ENCODE measurements at regions not wholly inside any gene's neighbourhood (a gene's known extent, or its start where the extent isn't known, plus 50 kb on each side); places are given as distances from the start of the nearest gene placed in this dataset.
"Not testable (repeated sequence)": the region's sequence is repeated elsewhere in the genome, so short reads cannot be mapped to it uniquely, and the experiment has no call there.

GRCh38 chr5:89374818-89375521 is 492.0 kb upstream of the MEF2C start:
- DNase-seq = no peak

DNA sequence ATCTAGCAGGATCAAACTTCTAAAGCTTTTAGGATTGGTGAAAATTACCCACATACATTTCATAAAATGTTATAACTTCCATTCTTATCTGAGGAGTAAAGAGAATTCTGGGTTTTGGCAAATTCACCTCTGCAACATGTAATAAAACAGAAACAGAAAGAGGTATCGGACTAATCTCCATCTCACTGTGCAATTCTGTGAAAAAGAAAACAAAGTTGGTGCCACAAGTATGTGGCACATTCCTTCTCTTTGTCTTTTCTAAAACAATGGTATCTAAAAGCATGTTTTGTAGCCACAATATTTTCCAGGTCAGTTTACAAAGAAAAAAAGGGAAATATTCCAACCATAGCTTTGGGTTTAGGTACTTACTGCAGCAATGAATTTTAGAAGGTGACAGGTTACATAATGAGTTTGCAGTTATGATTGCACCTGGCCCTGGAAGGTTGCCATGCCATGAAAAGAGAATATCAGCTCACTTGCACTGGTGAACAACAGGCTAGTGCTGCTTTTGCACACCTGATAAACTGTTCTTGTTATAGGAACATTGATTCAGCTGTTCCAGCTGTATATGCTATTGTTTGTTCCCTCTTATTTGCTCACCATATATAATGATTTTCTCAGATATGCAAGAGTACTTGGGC is 491.3 kb upstream of the MEF2C start:
- DNase-seq = no peak

DNA sequence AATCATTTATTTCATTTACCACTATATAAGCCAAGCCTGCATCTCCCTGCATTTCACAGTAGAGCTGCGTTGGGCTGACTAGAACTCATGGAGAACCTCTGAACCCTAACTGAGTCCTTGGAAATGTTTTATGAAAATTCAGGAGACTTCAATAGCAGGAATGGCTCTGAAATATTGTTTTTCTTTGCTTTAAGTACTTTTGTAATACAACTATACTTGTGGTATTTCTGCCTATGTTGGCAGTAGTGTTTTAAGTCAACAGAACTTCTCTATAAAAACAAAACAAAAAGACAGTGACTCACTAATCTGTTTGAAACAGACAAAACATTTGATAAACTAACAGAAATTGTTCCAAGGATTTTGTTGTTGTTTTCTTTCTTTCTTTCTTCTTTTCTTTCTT is 489.2 kb upstream of the MEF2C start:
- no peak for DNase-seq

DNA sequence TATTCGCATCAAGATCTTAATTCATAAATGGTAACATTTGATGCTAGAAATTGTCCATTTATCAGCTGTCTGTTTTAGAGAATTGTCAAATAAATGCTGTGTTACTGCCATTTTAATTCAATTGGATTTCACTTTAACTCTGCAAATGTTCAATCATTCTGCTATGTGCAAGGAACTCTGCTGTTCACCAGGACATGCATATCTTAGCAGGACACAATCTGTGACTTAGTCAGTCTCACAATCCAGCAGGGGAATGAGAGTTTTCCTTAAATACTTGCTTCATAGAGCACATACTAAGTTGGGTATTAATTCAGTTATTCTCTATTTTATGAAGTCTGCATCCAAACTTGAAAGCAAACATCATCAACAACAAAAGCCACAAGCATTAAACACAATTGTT is 488.7 kb upstream of the MEF2C start:
- no peak for DNase-seq

DNA sequence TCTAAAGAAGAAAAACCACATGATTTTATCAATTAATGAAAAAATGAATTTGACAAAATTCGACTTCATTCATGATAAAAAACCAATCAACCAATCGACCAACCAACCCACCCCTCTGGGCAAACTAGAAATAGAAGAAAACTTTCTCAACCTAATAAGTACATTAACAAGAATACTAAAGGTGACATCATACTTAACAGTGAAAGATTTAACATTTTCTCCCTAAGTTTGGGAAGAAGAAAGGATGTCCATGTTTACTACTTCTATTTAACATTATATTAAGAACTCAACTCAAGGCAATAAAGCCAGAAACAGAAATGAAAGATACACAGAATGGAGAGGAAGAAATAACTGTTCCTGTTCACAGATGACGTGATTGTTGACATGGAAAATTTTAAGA is 476.1 kb upstream of the MEF2C start:
- DNase-seq = no peak

GRCh38 chr5:89353837-89354551 is 471.0 kb upstream of the MEF2C start:
- DNase-seq = no peak

DNA sequence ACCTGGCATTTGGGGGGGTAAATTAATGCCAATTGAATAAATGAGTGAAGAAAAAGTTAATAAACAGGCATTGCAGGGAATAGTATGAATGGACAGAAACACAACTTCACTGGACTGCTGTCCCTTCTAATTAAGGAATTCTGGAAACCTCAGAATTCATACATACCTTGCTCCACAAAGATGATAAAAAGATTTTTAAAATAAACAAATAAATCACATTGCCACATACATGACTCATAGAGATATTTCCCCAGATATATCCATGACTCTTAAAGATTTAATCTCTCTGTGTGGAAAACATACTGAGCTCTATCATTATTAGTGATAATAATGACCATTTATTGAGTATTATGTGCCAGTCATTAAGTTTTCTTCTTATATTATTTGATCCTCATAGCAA is 469.0 kb upstream of the MEF2C start:
- no peak for DNase-seq

- peak; percentile 14 for DNase-seq
Observed at GRCh38 chr5:89351222-89351621, 468.2 kb upstream of the MEF2C start.

DNA sequence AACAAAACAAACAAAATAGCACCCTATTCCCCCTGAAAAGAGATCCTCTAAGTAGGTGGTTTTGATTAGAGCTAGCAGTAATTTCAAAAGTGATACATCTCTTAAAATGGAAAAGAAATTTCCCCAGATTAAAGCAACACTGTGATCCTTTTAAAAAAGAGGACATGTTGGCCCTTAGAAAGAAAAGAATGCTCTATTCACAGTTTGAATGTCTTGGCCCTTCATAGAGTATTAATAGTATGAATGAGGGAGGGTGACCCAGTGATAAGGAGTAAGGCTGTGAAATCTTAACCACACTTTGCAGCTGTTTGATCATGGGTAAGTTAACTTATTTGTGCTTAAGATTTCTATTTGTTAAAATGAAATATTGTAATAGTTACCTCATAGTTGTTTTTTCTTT is 467.7 kb upstream of the MEF2C start:
- no peak for DNase-seq

- DNase-seq = no peak
Observed at GRCh38 chr5:89349246-89349980, 466.4 kb upstream of the MEF2C start.

GRCh38 chr5:89346573-89346972 is 463.6 kb upstream of the MEF2C start:
- DNase-seq = no peak

DNA sequence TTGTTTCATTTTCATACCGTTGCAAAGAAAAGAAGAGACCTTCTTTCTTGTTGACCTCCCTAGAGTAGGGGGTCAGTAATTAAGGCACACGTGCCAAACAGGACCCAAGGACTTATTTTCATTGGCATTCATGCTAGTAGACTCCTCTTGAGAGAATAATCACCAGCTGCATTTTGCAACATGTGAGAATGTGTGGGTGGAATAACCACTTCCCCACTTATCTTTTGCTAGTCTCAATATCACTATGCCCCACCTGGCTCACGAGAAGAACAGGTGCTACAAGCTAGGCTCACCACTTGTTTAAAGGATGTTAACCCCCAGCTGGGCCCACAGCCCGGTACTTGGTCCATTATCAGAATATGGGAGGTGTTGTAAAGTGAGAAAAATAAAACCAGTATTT is 460.7 kb upstream of the MEF2C start:
- DNase-seq = peak; percentile 28

DNA sequence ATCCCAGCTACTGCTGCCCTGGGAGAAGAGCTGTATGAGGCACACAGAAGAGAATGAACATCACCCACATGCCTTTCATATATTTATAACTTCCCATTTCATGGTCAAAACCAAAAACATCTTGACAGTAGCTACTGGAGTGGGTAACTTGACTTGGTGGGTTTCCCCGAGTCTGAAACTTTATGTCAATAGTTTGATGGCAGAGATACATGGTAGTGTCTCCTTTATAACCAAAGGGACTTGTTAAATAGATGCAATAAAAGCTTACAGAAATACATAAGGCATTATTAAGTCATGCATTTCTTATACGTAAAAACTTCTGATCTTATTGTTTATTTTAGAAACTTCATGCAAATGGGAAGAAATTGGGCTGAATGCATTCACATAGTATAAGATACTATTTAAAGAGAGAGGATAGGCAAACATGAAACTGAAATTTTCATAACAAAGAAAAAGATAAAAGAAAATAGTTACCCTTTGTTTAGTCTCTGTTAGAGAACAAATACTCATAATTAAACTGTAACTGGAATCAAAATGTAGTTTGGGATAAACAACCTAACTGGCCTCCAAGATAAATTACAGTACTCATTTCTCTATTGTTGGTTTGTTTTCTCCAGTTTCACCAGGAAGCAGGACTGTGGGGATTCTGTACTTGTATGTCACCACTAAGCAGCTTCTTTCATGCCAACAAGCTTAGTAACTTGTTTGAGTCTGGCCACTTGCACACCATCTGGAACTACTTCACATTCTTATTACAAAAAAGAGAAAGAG is 459.3 kb upstream of the MEF2C start:
- no peak for DNase-seq

DNA sequence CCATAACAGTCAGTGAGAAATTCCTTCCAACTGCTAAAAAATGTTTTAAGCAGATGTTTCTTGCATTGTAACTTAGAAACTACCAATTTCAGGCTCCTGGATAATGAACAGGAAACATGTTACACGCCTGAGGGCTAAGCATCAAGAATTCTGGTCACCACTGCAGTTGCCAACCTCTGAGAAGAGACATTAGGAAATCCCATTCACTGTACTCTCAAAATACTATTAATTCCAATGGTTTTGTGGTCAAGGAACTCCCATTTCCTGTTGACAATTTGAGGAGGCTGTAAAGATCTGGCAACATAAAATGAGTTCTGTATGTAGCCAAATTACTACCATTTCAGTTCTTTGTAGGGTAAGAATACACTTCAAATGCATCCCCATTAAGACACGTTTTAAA is 456.0 kb upstream of the MEF2C start:
- DNase-seq = peak; percentile 64

GRCh38 chr5:89336111-89336510 is 453.1 kb upstream of the MEF2C start:
- no peak for DNase-seq

- DNase-seq = no peak
Observed at GRCh38 chr5:89330140-89330539, 447.2 kb upstream of the MEF2C start.

- DNase-seq = no peak
Observed at GRCh38 chr5:89327608-89328007, 444.6 kb upstream of the MEF2C start.

DNA sequence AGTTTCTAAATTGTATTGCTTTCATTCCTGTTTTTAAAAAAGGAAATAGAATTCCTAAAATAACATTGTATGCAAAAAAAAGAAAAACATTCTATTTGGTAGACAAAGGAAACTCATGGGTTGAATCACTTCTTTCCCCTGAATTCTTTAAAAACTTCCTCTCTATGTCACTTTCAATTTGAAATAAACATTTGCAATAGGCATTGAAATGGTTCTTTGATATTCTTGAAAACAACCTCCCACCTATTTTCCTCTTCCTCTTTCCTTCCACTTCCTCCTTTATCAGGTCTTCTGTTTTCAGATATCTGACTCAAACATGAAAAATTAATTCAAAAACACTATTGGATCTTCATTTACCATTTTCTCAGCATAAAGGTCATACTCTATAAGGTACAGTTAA is 442.0 kb upstream of the MEF2C start:
- DNase-seq = no peak

- DNase-seq = no peak
Observed at GRCh38 chr5:89320421-89321277, 437.7 kb upstream of the MEF2C start.

- DNase-seq = not testable (repeated sequence)
Observed at GRCh38 chr5:89317838-89318237, 434.9 kb upstream of the MEF2C start.

GRCh38 chr5:89315286-89316100 is 432.5 kb upstream of the MEF2C start:
- DNase-seq = no peak

Measured in NCI-H226 (cell line).